Keratinocyte (primary cell): ENCODE measurements at regions not wholly inside any gene's neighbourhood (a gene's known extent, or its start where the extent isn't known, plus 50 kb on each side); places are given as distances from the start of the nearest gene placed in this dataset.

ENCODE experiments used
- DNase-seq: peaks from one replicate; pipeline ENCODE4 v3.0.0-alpha.2; 2011; ENCODE audit warnings: low read depth, missing footprints, low spot score
- FAIRE-seq: peaks from 2 replicates; lab custom pipeline; 2011; peaks lifted over from hg19 to GRCh38; lab: Jason Lieb, UNC
- H2AFZ ChIP-seq: 2 replicates; pipeline ENCODE4 v1.6.0; 2012; ENCODE audit warnings: low read length, control low read depth, inconsistent platforms; ENCODE audit not compliant: control insufficient read depth
- H3K27ac ChIP-seq: 2 replicates; pipeline ENCODE4 v1.5.1; 2011; ENCODE audit warnings: low read length; ENCODE audit not compliant: control insufficient read depth, insufficient read depth
- H3K27me3 ChIP-seq: 3 replicates; pipeline ENCODE4 v1.6.0; 2011; ENCODE audit warnings: low read length; ENCODE audit not compliant: control insufficient read depth, insufficient read depth; ENCODE audit errors: extremely low read depth
- H3K36me3 ChIP-seq, 2 experiments: 2 replicates in 1 of 2; 3 replicates in 1 of 2; pipeline ENCODE4 v1.5.1; 2011; ENCODE audit warnings: low read length in 2 of 2, mild to moderate bottlenecking in 1 of 2; ENCODE audit not compliant: control insufficient read depth in 2 of 2, insufficient read depth in 2 of 2; ENCODE audit errors: extremely low read depth in 1 of 2
- H3K4me1 ChIP-seq: 3 replicates; pipeline ENCODE4 v1.5.1; 2011; ENCODE audit warnings: low read length; ENCODE audit not compliant: control insufficient read depth, insufficient read depth; ENCODE audit errors: extremely low read depth
- H3K4me2 ChIP-seq: 3 replicates; pipeline ENCODE4 v1.6.0; 2011; ENCODE audit warnings: low read depth, low read length; ENCODE audit not compliant: control insufficient read depth, insufficient read depth; ENCODE audit errors: extremely low read depth
- H3K4me3 ChIP-seq, 3 experiments: fragments of 200-600 bp in 1 of 3; sonication (generic) in 1 of 3; 2 replicates in 2 of 3; 3 replicates in 1 of 3; pipeline ENCODE4 v1.5.1; 2011 to 2016; ENCODE audit warnings: low read length in 3 of 3, mild to moderate bottlenecking in 3 of 3, control low read depth in 2 of 3, inconsistent platforms in 1 of 3, low read depth in 1 of 3, mixed read lengths in 1 of 3, mixed run types in 1 of 3, moderate library complexity in 1 of 3; ENCODE audit not compliant: control insufficient read depth in 2 of 3, insufficient read depth in 2 of 3; ENCODE audit errors: extremely low read depth in 1 of 3
- H3K79me2 ChIP-seq: 2 replicates; pipeline ENCODE4 v1.6.0; 2012; ENCODE audit warnings: low read length; ENCODE audit not compliant: control insufficient read depth, insufficient read depth
- H3K9ac ChIP-seq: 3 replicates; pipeline ENCODE4 v1.6.0; 2011; ENCODE audit warnings: low read length; ENCODE audit not compliant: control insufficient read depth, insufficient read depth; ENCODE audit errors: extremely low read depth
- H3K9me1 ChIP-seq: 3 replicates; pipeline ENCODE4 v1.6.0; 2011; ENCODE audit warnings: low read length; ENCODE audit not compliant: control insufficient read depth, insufficient read depth; ENCODE audit errors: extremely low read depth
- H3K9me3 ChIP-seq: 2 replicates; pipeline ENCODE4 v1.5.1; 2012; ENCODE audit warnings: low read depth, low read length; ENCODE audit not compliant: control insufficient read depth
- H4K20me1 ChIP-seq: 3 replicates; pipeline ENCODE4 v1.6.0; 2011; ENCODE audit warnings: low read length; ENCODE audit not compliant: control insufficient read depth, insufficient read depth; ENCODE audit errors: extremely low read depth
- EZH2 ChIP-seq: IDR thresholded peaks from one replicate; pipeline ENCODE4 v1.6.1; 2012; ENCODE audit warnings: inconsistent platforms, mild to moderate bottlenecking, low read length, moderate library complexity
- dilution Hi-C: fragments of 300-500 bp; cut with MboI; formaldehyde crosslinking; loops from one replicate; pipeline ENCODE4 v1.7.0; 2020; ENCODE audit warnings: low sequenced_read_pairs; ENCODE audit not compliant: extremely low pct_ligation_motif_present
- TF ChIP-seq, protein P1 (sequence below), 3 experiments: IDR thresholded peaks in 1 of 3; conservative IDR thresholded peaks in 1 of 3; optimal IDR thresholded peaks in 1 of 3; 2 replicates in 2 of 3; 3 replicates in 1 of 3; pipeline versions ENCODE3 to v1.5.1; 2011; ENCODE audit warnings: low read length in 3 of 3, mild to moderate bottlenecking in 3 of 3, moderate library complexity in 2 of 3, control low read depth in 1 of 3, inconsistent platforms in 1 of 3; ENCODE audit not compliant: insufficient read depth in 2 of 3; ENCODE audit errors: extremely low read depth in 1 of 3

- Histone ChIP-seq H3K4me2 (no peak overlapping the region), H2AFZ (no peak overlapping the region), H3K4me3 (no peak overlapping the region), H4K20me1 (no peaks in the 10 kb centered on the region), H3K9me1 (no peaks in the 10 kb centered on the region), H3K79me2 (no peaks in the 10 kb centered on the region), H3K27me3 (no peaks in the 10 kb centered on the region), H3K27ac (no peak overlapping the region), H3K9me3 (no peaks in the 10 kb centered on the region), H3K9ac (no peak overlapping the region), H3K4me1 (peaks cover 20% of the 10 kb centered on the region), H3K36me3 (no peaks in the 10 kb centered on the region)
- DNase-seq, result no peak
- TF ChIP-seq, protein P1, sequence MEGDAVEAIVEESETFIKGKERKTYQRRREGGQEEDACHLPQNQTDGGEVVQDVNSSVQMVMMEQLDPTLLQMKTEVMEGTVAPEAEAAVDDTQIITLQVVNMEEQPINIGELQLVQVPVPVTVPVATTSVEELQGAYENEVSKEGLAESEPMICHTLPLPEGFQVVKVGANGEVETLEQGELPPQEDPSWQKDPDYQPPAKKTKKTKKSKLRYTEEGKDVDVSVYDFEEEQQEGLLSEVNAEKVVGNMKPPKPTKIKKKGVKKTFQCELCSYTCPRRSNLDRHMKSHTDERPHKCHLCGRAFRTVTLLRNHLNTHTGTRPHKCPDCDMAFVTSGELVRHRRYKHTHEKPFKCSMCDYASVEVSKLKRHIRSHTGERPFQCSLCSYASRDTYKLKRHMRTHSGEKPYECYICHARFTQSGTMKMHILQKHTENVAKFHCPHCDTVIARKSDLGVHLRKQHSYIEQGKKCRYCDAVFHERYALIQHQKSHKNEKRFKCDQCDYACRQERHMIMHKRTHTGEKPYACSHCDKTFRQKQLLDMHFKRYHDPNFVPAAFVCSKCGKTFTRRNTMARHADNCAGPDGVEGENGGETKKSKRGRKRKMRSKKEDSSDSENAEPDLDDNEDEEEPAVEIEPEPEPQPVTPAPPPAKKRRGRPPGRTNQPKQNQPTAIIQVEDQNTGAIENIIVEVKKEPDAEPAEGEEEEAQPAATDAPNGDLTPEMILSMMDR (optimal IDR thresholded peaks at IDR 0.05 in 1 of 3, IDR thresholded peaks at IDR 0.05 in 1 of 3, conservative IDR thresholded peaks at IDR 0.05 in 1 of 3; ENCODE audit: extremely low read depth in 1 of 3, insufficient read depth in 2 of 3, low read length in 3 of 3), result no peak
- no peak for FAIRE-seq
- dilution Hi-C loops, result no loop called here
Measured at GRCh38 chr18:39843546-39843945, 2111.5 kb upstream of the PIK3C3 start.

DNA sequence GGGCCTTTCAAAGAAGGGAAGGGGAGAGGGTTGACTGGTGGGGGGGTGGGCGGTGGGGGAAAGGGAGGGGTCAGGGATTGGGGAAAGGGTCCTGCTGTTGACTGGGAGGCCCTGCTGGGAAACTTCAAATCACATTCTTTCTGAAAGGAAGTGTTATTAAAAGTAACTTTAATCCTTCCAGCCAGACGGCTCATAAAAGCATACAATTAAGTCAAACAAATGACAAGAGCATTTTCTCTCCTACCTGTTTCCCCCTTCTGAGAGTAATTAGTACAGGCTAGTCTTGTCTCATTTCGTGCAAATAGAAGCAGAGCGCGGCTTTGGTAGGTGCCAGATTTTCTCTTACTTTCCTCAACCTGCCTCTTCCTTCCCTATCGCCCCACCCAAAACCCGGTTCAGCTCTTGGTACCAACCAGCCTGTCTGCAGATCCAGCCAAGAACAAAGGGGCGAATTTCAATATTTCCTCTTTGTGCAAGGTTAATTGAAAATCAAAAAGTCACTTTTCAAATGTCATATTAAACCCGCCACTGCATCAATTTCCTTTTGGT is 2112.6 kb upstream of the PIK3C3 start:
- Histone ChIP-seq H3K9ac (no peak overlapping the region), H3K4me3 (no peak overlapping the region), H3K4me1 (peaks cover 20% of the 10 kb centered on the region), H3K9me3 (no peaks in the 10 kb centered on the region), H3K79me2 (no peaks in the 10 kb centered on the region), H3K27me3 (no peaks in the 10 kb centered on the region), H3K4me2 (no peak overlapping the region), H3K9me1 (no peaks in the 10 kb centered on the region), H3K36me3 (no peaks in the 10 kb centered on the region), H2AFZ (no peak overlapping the region), H3K27ac (no peak overlapping the region), H4K20me1 (no peaks in the 10 kb centered on the region)
- dilution Hi-C loops, result no loop called here
- DNase-seq (no peak), FAIRE-seq (no peak)
- TF ChIP-seq, protein P1 (optimal IDR thresholded peaks at IDR 0.05 in 1 of 3, IDR thresholded peaks at IDR 0.05 in 1 of 3, conservative IDR thresholded peaks at IDR 0.05 in 1 of 3; ENCODE audit: extremely low read depth in 1 of 3, insufficient read depth in 2 of 3, low read length in 3 of 3), result no peak
- TF ChIP-seq EZH2, result no peak
